ENCODE measurements at regions not wholly inside any gene's neighbourhood (a gene's known extent, or its start where the extent isn't known, plus 50 kb on each side); places are given as distances from the start of the nearest gene placed in this dataset.

DNA sequence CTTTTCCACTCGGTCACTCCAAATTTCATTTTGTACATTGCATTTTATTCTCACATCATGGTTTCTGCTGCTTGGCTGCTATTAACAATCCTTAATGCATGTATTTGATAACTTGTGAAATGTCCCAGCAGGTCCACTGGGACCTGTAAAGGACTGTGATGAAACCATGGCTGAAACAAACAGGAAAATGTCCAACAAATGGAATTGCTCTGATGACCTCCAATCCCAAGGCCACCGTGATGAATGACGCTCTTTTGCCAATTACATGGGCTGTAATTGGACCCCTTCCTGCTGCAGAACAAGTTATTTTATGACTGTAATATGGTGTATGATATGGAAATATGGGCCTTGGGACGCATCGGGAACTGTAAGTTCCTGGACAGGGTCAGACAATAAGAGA, 224.2 kb upstream of the CXCR4 start:
- TF ChIP-seq POLR2AphosphoS5 (IDR thresholded peaks at IDR 0.05; ENCODE audit: low read depth, low read length) (no peak), SIN3A (IDR thresholded peaks at IDR 0.05; ENCODE audit: borderline replicate concordance, insufficient read depth, low read length) (no peak)
- TF ChIP-seq, protein P1, sequence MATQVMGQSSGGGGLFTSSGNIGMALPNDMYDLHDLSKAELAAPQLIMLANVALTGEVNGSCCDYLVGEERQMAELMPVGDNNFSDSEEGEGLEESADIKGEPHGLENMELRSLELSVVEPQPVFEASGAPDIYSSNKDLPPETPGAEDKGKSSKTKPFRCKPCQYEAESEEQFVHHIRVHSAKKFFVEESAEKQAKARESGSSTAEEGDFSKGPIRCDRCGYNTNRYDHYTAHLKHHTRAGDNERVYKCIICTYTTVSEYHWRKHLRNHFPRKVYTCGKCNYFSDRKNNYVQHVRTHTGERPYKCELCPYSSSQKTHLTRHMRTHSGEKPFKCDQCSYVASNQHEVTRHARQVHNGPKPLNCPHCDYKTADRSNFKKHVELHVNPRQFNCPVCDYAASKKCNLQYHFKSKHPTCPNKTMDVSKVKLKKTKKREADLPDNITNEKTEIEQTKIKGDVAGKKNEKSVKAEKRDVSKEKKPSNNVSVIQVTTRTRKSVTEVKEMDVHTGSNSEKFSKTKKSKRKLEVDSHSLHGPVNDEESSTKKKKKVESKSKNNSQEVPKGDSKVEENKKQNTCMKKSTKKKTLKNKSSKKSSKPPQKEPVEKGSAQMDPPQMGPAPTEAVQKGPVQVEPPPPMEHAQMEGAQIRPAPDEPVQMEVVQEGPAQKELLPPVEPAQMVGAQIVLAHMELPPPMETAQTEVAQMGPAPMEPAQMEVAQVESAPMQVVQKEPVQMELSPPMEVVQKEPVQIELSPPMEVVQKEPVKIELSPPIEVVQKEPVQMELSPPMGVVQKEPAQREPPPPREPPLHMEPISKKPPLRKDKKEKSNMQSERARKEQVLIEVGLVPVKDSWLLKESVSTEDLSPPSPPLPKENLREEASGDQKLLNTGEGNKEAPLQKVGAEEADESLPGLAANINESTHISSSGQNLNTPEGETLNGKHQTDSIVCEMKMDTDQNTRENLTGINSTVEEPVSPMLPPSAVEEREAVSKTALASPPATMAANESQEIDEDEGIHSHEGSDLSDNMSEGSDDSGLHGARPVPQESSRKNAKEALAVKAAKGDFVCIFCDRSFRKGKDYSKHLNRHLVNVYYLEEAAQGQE (IDR thresholded peaks at IDR 0.05; ENCODE audit: insufficient read depth in 1 of 2, low read depth in 2 of 2, low read length in 2 of 2): no peak
